CD8-positive, alpha-beta memory T cell (primary cell): ENCODE measurements at regions not wholly inside any gene's neighbourhood (a gene's known extent, or its start where the extent isn't known, plus 50 kb on each side); places are given as distances from the start of the nearest gene placed in this dataset.
"Not testable (repeated sequence)": the region's sequence is repeated elsewhere in the genome, so short reads cannot be mapped to it uniquely, and the experiment has no call there.

Experiments used
- CTCF ChIA-PET: fragments of 350-600 bp; sonication (Branson Sonifier 250); formaldehyde crosslinking; loops from one replicate; lab custom pipeline; 2021; ENCODE audit warnings: antibody characterized with exemption; lab: Charles Lee
- POLR2A ChIA-PET: fragments of 350-600 bp; sonication (Branson Sonifier 250); formaldehyde crosslinking; loops from one replicate; lab custom pipeline; 2021; ENCODE audit warnings: antibody characterized with exemption; lab: Charles Lee
- DNase-seq, 5 donors: peaks; one replicate each; pipeline versions ENCODE4 v3.0.0 to v3.0.0-alpha.2; 2020 to 2022; ENCODE audit warnings: mixed read lengths in 1 of 5
- H3K27ac ChIP-seq: one replicate; pipeline ENCODE4 v1.7.0; 2013; ENCODE audit warnings: low read depth, mild to moderate bottlenecking, low read length, moderate library complexity
- H3K27me3 ChIP-seq: 2 replicates; pipeline ENCODE4 v1.7.0; 2013; ENCODE audit warnings: low read length, mild to moderate bottlenecking; ENCODE audit not compliant: insufficient read depth, poor library complexity, severe bottlenecking
- H3K36me3 ChIP-seq: 2 replicates; pipeline ENCODE4 v1.7.0; 2013; ENCODE audit warnings: mild to moderate bottlenecking, low read length, moderate library complexity; ENCODE audit not compliant: insufficient read depth
- H3K4me1 ChIP-seq: 2 replicates; pipeline ENCODE4 v1.7.0; 2013; ENCODE audit warnings: mild to moderate bottlenecking, low read length, moderate library complexity; ENCODE audit not compliant: insufficient read depth
- H3K4me3 ChIP-seq: 2 replicates; pipeline ENCODE4 v1.7.0; 2013; ENCODE audit warnings: mild to moderate bottlenecking, low read length
- H3K9me3 ChIP-seq: 2 replicates; pipeline ENCODE4 v1.7.0; 2013; ENCODE audit warnings: mild to moderate bottlenecking, low read length
- H3K27ac Mint-ChIP-seq, 8 donors: one replicate each; pipeline ENCODE4 v1.8.0; 2020 to 2021; ENCODE audit warnings: mixed read lengths in 8 of 8, mild to moderate bottlenecking in 6 of 8, inconsistent platforms in 3 of 8, moderate library complexity in 3 of 8
- H3K27me3 Mint-ChIP-seq, 2 donors: one replicate each; pipeline ENCODE4 v1.8.0; 2020 to 2021; ENCODE audit warnings: mixed read lengths in 2 of 2, mild to moderate bottlenecking in 1 of 2, moderate library complexity in 1 of 2
- H3K36me3 Mint-ChIP-seq, 3 donors: one replicate each; pipeline ENCODE4 v1.8.0; 2020 to 2021; ENCODE audit warnings: mixed read lengths in 3 of 3, inconsistent platforms in 1 of 3, mild to moderate bottlenecking in 1 of 3
- H3K4me1 Mint-ChIP-seq, 3 donors: one replicate each; pipeline ENCODE4 v1.8.0; 2020 to 2021; ENCODE audit warnings: mixed read lengths in 3 of 3, inconsistent platforms in 1 of 3, mild to moderate bottlenecking in 1 of 3
- H3K4me3 Mint-ChIP-seq, 7 donors: one replicate each; pipeline ENCODE4 v1.8.0; 2020 to 2021; ENCODE audit warnings: mixed read lengths in 7 of 7, mild to moderate bottlenecking in 6 of 7, moderate library complexity in 4 of 7, inconsistent platforms in 2 of 7
- H3K9me3 Mint-ChIP-seq, 5 donors: one replicate each; pipeline ENCODE4 v1.8.0; 2020 to 2022; ENCODE audit warnings: mixed read lengths in 5 of 5, mild to moderate bottlenecking in 3 of 5, moderate library complexity in 2 of 5, inconsistent platforms in 1 of 5

GRCh38 chr14:26286913-26287205 is 311.0 kb downstream of the NOVA1 start:
- H3K9me3 Mint-ChIP-seq, result peaks cover 9 to 23% (median 18%) of the 10 kb centered on the region in 5 donors
- no peak overlapping the region for H3K4me3 Mint-ChIP-seq
- no peaks in the 10 kb centered on the region for H3K4me1 Mint-ChIP-seq
- H3K27me3 Mint-ChIP-seq, result no peaks in the 10 kb centered on the region
- no peaks in the 10 kb centered on the region for H3K36me3 ChIP-seq
- no peak overlapping the region for H3K27ac ChIP-seq
- no peaks in the 10 kb centered on the region for H3K4me1 ChIP-seq
- DNase-seq, result no peak
- no peaks in the 10 kb centered on the region for H3K36me3 Mint-ChIP-seq
- no peaks in the 10 kb centered on the region for H3K27me3 ChIP-seq
- ChIA-PET POLR2A (no interaction called here), CTCF (no interaction called here)
- no peaks in the 10 kb centered on the region for H3K9me3 ChIP-seq
- no peak overlapping the region for H3K27ac Mint-ChIP-seq
- no peak overlapping the region for H3K4me3 ChIP-seq

GRCh38 chr14:26286081-26286912 is 311.5 kb downstream of the NOVA1 start:
- ChIA-PET POLR2A (no interaction called here), CTCF (no interaction called here)
- H3K9me3 Mint-ChIP-seq, result peaks cover 8 to 20% (median 16%) of the 10 kb centered on the region in 5 donors

DNA sequence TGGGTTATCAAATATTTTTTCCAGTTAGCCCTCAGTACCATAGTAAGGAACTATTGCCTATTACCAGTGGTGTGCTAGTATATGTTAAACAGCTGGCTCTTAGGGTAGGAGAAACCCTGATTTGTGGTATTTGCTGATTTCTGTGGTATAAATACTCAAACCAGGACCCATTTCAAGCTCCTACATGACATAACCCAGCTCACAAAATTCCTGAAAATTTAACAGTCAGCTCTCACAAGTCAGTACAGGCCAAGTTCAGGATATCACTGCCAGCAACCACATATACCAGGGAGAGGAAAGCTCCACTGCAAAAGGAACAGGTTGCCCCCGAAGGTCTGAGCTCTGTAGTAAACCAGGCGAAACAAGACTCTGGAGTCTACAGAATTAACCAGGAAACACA is 315.3 kb downstream of the NOVA1 start:
- Histone ChIP-seq H3K4me1 (no peaks in the 10 kb centered on the region), H3K4me3 (no peak overlapping the region), H3K27me3 (no peaks in the 10 kb centered on the region), H3K27ac (no peak overlapping the region), H3K36me3 (no peaks in the 10 kb centered on the region), H3K9me3 (no peaks in the 10 kb centered on the region)
- Mint-ChIP-seq H3K9me3 (peaks cover 7 to 14% (median 11%) of the 10 kb centered on the region in 5 donors), H3K4me1 (no peaks in the 10 kb centered on the region), H3K36me3 (no peaks in the 10 kb centered on the region), H3K27me3 (no peaks in the 10 kb centered on the region), H3K4me3 (no peak overlapping the region), H3K27ac (no peak overlapping the region)
- ChIA-PET CTCF (no interaction called here), POLR2A (no interaction called here)
- no peak for DNase-seq

More at GRCh38 chr14:26286081-26286912, 311.5 kb downstream of the NOVA1 start:
- H3K27me3 ChIP-seq, result no peaks in the 10 kb centered on the region
- H3K4me3 ChIP-seq, result no peak overlapping the region
- Mint-ChIP-seq H3K4me3 (no peak overlapping the region), H3K36me3 (no peaks in the 10 kb centered on the region), H3K4me1 (no peaks in the 10 kb centered on the region), H3K27me3 (no peaks in the 10 kb centered on the region), H3K27ac (no peak overlapping the region)
- H3K27ac ChIP-seq, result no peak overlapping the region
- H3K9me3 ChIP-seq, result no peaks in the 10 kb centered on the region
- H3K36me3 ChIP-seq, result no peaks in the 10 kb centered on the region
- H3K4me1 ChIP-seq, result no peaks in the 10 kb centered on the region
- DNase-seq, result no peak

DNA sequence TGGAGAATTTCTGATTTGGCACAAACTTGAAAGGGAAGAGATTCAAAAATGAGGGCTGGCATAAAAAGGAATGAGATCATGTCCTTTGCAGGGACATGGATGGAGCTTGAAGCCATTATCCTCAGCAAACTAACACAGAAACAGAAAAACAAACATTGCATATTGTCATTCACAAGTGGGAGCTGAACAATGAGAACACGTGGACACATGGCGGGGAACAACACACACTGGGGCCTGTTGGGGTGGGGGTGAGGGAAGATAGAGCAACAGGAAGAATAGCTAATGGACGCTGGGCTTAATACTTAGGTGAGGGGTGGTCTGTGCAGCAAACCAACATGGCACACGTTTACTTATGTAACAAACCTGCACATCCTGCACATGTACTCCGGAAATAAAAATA is 315.8 kb downstream of the NOVA1 start:
- H3K9me3 ChIP-seq, H3K4me1 Mint-ChIP-seq, H3K27me3 Mint-ChIP-seq, H3K36me3 Mint-ChIP-seq, H3K4me3 ChIP-seq, POLR2A ChIA-PET, H3K4me1 ChIP-seq, DNase-seq, H3K27me3 ChIP-seq, H3K27ac ChIP-seq, CTCF ChIA-PET, H3K27ac Mint-ChIP-seq, H3K4me3 Mint-ChIP-seq, H3K36me3 ChIP-seq: not testable (repeated sequence)
- peaks cover 6 to 14% (median 11%) of the 10 kb centered on the region in 5 donors for H3K9me3 Mint-ChIP-seq

GRCh38 chr14:26281280-26281998 is 316.4 kb downstream of the NOVA1 start:
- H3K4me1 ChIP-seq, result no peaks in the 10 kb centered on the region
- ChIA-PET POLR2A (no interaction called here), CTCF (no interaction called here)
- Mint-ChIP-seq H3K4me1 (no peaks in the 10 kb centered on the region), H3K9me3 (peaks cover 6 to 13% (median 13%) of the 10 kb centered on the region in 5 donors), H3K27me3 (no peaks in the 10 kb centered on the region), H3K36me3 (no peaks in the 10 kb centered on the region), H3K4me3 (no peak overlapping the region), H3K27ac (no peak overlapping the region)
- no peak overlapping the region for H3K27ac ChIP-seq
- no peaks in the 10 kb centered on the region for H3K9me3 ChIP-seq
- no peaks in the 10 kb centered on the region for H3K36me3 ChIP-seq
- no peak overlapping the region for H3K4me3 ChIP-seq
- H3K27me3 ChIP-seq, result no peaks in the 10 kb centered on the region
- no peak for DNase-seq

- H3K27me3 ChIP-seq, result no peaks in the 10 kb centered on the region
- Mint-ChIP-seq H3K27ac (no peak overlapping the region), H3K27me3 (peaks cover 0 to 1% of the 10 kb centered on the region in 2 donors), H3K4me1 (no peaks in the 10 kb centered on the region), H3K4me3 (no peak overlapping the region), H3K9me3 (peaks cover 8 to 22% (median 18%) of the 10 kb centered on the region in 5 donors), H3K36me3 (no peaks in the 10 kb centered on the region)
- no peak overlapping the region for H3K4me3 ChIP-seq
- no peaks in the 10 kb centered on the region for H3K4me1 ChIP-seq
- no peaks in the 10 kb centered on the region for H3K9me3 ChIP-seq
- DNase-seq, result no peak
- POLR2A ChIA-PET, result no interaction called here
- H3K27ac ChIP-seq, result no peak overlapping the region
- CTCF ChIA-PET, result no interaction called here
- H3K36me3 ChIP-seq, result no peaks in the 10 kb centered on the region
These were observed 321.1 kb downstream of the NOVA1 start for GRCh38 chr14:26276757-26277156.

- Histone ChIP-seq H3K27ac (no peak overlapping the region), H3K36me3 (no peaks in the 10 kb centered on the region), H3K4me3 (no peak overlapping the region), H3K9me3 (no peaks in the 10 kb centered on the region), H3K27me3 (no peaks in the 10 kb centered on the region), H3K4me1 (no peaks in the 10 kb centered on the region)
- Mint-ChIP-seq H3K27ac (no peak overlapping the region), H3K9me3 (peaks cover 9 to 39% (median 13%) of the 10 kb centered on the region in 5 donors), H3K4me3 (no peak overlapping the region), H3K36me3 (no peaks in the 10 kb centered on the region), H3K4me1 (no peaks in the 10 kb centered on the region), H3K27me3 (no peaks in the 10 kb centered on the region)
- POLR2A ChIA-PET, result no interaction called here
- DNase-seq, result no peak
- CTCF ChIA-PET, result no interaction called here
These were observed 332.6 kb downstream of the NOVA1 start for GRCh38 chr14:26265170-26265685.

- Mint-ChIP-seq H3K27me3 (no peaks in the 10 kb centered on the region), H3K36me3 (no peaks in the 10 kb centered on the region), H3K4me1 (no peaks in the 10 kb centered on the region), H3K4me3 (no peak overlapping the region), H3K27ac (no peak overlapping the region), H3K9me3 (peaks cover 9 to 33% (median 10%) of the 10 kb centered on the region in 5 donors)
- no peaks in the 10 kb centered on the region for H3K4me1 ChIP-seq
- no peak for DNase-seq
- H3K9me3 ChIP-seq, result no peaks in the 10 kb centered on the region
- POLR2A ChIA-PET, result no interaction called here
- H3K4me3 ChIP-seq, result no peak overlapping the region
- no peaks in the 10 kb centered on the region for H3K27me3 ChIP-seq
- CTCF ChIA-PET, result no interaction called here
- H3K36me3 ChIP-seq, result no peaks in the 10 kb centered on the region
- no peak overlapping the region for H3K27ac ChIP-seq
These were observed 336.3 kb downstream of the NOVA1 start for GRCh38 chr14:26261368-26262122.
